GM23338 (cell line): ENCODE measurements at regions not wholly inside any gene's neighbourhood (a gene's known extent, or its start where the extent isn't known, plus 50 kb on each side); places are given as distances from the start of the nearest gene placed in this dataset.

Experiments used
- TF ChIP-seq, protein P1 (sequence below), 2 experiments: fragments of 200-600 bp in 1 of 2; sonication (generic) in 1 of 2; conservative IDR thresholded peaks; 2 replicates each; pipeline versions ENCODE4 v1.5.1 to v1.6.1; 2016 to 2017; ENCODE audit warnings: antibody characterized with exemption in 2 of 2, low read depth in 2 of 2, mild to moderate bottlenecking in 2 of 2, moderate library complexity in 1 of 2
- TF ChIP-seq, protein P2 (sequence below): IDR thresholded peaks from one replicate; pipeline ENCODE4 v1.6.1; 2018; ENCODE audit warnings: antibody characterized with exemption; ENCODE audit not compliant: unreplicated experiment

DNA sequence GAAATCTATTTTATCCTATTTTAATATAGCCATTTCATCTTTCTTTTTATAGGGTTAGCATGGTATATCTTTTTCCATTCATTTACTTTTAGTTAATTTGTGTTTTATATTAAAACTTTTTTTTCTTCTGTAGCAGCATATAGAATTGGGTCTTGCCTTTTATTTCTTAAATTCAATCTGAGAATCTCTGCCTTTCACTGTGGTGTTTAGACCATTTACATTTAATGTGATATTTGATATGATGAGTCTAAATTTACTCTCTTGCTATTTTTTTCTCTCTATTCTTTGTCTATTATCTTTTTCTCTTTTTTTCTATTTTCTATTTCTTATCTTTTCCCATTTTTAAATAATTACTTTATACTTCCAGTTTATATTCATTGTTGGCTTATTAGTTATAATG, 105.4 kb upstream of the HAND2 start:
- TF ChIP-seq, protein P1, sequence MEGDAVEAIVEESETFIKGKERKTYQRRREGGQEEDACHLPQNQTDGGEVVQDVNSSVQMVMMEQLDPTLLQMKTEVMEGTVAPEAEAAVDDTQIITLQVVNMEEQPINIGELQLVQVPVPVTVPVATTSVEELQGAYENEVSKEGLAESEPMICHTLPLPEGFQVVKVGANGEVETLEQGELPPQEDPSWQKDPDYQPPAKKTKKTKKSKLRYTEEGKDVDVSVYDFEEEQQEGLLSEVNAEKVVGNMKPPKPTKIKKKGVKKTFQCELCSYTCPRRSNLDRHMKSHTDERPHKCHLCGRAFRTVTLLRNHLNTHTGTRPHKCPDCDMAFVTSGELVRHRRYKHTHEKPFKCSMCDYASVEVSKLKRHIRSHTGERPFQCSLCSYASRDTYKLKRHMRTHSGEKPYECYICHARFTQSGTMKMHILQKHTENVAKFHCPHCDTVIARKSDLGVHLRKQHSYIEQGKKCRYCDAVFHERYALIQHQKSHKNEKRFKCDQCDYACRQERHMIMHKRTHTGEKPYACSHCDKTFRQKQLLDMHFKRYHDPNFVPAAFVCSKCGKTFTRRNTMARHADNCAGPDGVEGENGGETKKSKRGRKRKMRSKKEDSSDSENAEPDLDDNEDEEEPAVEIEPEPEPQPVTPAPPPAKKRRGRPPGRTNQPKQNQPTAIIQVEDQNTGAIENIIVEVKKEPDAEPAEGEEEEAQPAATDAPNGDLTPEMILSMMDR (conservative IDR thresholded peaks at IDR 0.05; ENCODE audit: low read depth in 2 of 2): no peak
- TF ChIP-seq, protein P2, sequence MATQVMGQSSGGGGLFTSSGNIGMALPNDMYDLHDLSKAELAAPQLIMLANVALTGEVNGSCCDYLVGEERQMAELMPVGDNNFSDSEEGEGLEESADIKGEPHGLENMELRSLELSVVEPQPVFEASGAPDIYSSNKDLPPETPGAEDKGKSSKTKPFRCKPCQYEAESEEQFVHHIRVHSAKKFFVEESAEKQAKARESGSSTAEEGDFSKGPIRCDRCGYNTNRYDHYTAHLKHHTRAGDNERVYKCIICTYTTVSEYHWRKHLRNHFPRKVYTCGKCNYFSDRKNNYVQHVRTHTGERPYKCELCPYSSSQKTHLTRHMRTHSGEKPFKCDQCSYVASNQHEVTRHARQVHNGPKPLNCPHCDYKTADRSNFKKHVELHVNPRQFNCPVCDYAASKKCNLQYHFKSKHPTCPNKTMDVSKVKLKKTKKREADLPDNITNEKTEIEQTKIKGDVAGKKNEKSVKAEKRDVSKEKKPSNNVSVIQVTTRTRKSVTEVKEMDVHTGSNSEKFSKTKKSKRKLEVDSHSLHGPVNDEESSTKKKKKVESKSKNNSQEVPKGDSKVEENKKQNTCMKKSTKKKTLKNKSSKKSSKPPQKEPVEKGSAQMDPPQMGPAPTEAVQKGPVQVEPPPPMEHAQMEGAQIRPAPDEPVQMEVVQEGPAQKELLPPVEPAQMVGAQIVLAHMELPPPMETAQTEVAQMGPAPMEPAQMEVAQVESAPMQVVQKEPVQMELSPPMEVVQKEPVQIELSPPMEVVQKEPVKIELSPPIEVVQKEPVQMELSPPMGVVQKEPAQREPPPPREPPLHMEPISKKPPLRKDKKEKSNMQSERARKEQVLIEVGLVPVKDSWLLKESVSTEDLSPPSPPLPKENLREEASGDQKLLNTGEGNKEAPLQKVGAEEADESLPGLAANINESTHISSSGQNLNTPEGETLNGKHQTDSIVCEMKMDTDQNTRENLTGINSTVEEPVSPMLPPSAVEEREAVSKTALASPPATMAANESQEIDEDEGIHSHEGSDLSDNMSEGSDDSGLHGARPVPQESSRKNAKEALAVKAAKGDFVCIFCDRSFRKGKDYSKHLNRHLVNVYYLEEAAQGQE: no peak
